Right lobe of liver (tissue), 6 donors: ENCODE measurements at regions not wholly inside any gene's neighbourhood (a gene's known extent, or its start where the extent isn't known, plus 50 kb on each side); places are given as distances from the start of the nearest gene placed in this dataset.

Experiments used
- ATAC-seq, 4 donors: fragments of 200-7000 bp; cut with Tn5 transposase; one replicate each; pipeline ENCODE4 v1.9.1; 2020; ENCODE audit warnings: mild to moderate bottlenecking in 4 of 4, moderate library complexity in 4 of 4
- DNase-seq, 3 donors: peaks; one replicate each; pipeline ENCODE4 v3.0.0-alpha.2; 2020
- H3K27ac ChIP-seq, 3 donors: fragments of 200-600 bp; one replicate each; pipeline ENCODE4 v1.8.0; 2022
- H3K27me3 ChIP-seq, 2 donors: fragments of 200-600 bp; one replicate each; pipeline ENCODE4 v1.8.0; 2022
- H3K36me3 ChIP-seq, 4 donors: fragments of 200-600 bp; sonication (generic) in 1 of 4; one replicate each; pipeline versions ENCODE4 v1.5.1 to v1.8.0; 2017 to 2022; ENCODE audit warnings: control low read depth in 1 of 4
- H3K4me1 ChIP-seq, 4 donors: fragments of 200-600 bp; sonication (generic) in 1 of 4; one replicate each; pipeline versions ENCODE4 v1.5.1 to v1.8.0; 2017 to 2022; ENCODE audit warnings: control low read depth in 1 of 4
- H3K4me3 ChIP-seq, 3 donors: fragments of 200-600 bp; one replicate each; pipeline ENCODE4 v1.8.0; 2022
- H3K9me3 ChIP-seq, 4 donors: fragments of 200-600 bp; sonication (generic) in 1 of 4; one replicate each; pipeline versions ENCODE4 v1.5.1 to v1.8.0; 2017 to 2022; ENCODE audit warnings: control low read depth in 1 of 4
- CTCF ChIP-seq, 4 donors: fragments of 200-600 bp in 3 of 4; fragments of 450-650 bp in 1 of 4; IDR thresholded peaks; one replicate each; pipeline versions ENCODE4 v1.5.1 to v1.8.0; 2016 to 2022; ENCODE audit warnings: antibody characterized with exemption in 4 of 4, mild to moderate bottlenecking in 2 of 4
- POLR2A ChIP-seq: fragments of 450-650 bp; IDR thresholded peaks from one replicate; pipeline ENCODE4 v1.6.1; 2017; ENCODE audit warnings: antibody characterized with exemption, mild to moderate bottlenecking
- WGBS: methylation state at CpG from one replicate; pipeline ENCODE4 v1.1.6; 2018; ENCODE audit warnings: low coverage, low lambda C conversion rate; ENCODE audit not compliant: insufficient coverage; ENCODE audit errors: missing lambda C conversion rate; 5-methylcytosine and 5-hydroxymethylcytosine counted together
- intact Hi-C, 2 donors: fragments of 100-400 bp; cut with DNase I; formaldehyde crosslinking; loops; one replicate each; pipeline versions ENCODE4 v1.11.2 to v1.14.1; 2022
- donor health status: DM: no; HTN: yes; CAD: no.
- donor health status: DM: no; HTN: no; CAD: no.
- donor health status: DM: no; HTN: no; CAD: no.
- donor health status: DM: no; HTN: yes; CAD: no.
- donor health status: DM: no; HTN: yes; CAD: no.

DNA sequence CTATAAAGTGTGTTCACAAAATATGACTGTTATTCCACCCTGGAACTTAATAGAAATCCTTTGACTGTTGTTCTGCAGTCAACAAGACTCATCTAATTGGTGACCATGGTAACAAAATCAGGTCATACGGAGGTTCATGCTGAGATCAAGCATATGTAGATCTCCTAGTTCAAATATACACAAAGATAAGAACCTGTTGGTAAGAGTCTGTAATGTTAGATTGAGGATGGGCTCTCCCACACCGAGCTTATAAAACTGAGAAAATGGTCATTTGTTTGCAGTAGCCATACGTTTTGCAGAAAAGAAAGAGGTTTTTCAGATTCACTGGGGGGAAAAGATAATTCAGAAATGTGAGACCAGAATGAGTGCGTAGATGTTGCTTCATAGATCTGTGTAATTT, 468.1 kb downstream of the RPS6KC1 start:
- ATAC-seq (no peak), DNase-seq (no peak)
- Histone ChIP-seq H3K4me3 (no peak overlapping the region), H3K4me1 (no peaks in the 10 kb centered on the region), H3K9me3 (no peaks in the 10 kb centered on the region), H3K36me3 (no peaks in the 10 kb centered on the region), H3K27me3 (no peaks in the 10 kb centered on the region), H3K27ac (no peak overlapping the region)
- WGBS, result 10% methylated on average over 4 of the region's 4 CpGs
- intact Hi-C loops, result no loop called here
- no peak for TF ChIP-seq POLR2A
- no peak for TF ChIP-seq CTCF (IDR thresholded peaks at IDR 0.05)

DNA sequence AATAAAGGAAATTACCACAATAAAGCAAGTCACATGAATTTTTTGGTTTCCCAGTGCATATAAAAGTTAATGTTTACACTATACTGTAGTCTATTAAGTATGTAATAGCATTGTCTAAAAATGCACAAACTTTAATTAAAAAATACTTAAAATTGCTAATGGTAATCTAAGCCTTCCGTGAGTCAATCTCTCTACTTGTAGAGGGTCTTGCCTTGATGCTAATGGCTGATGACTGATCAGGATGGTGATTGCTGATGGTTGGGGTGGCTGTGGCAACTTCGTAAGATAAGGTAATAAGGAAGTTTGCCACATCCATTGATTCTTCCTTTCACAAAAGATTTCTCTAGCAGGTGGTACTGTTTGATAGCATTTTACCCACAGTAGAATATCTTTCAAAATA, 466.6 kb upstream of the PROX1 start:
- no peaks in the 10 kb centered on the region for H3K4me1 ChIP-seq
- intact Hi-C loops, result no loop called here
- DNase-seq (no peak), ATAC-seq (no peak)
- H3K27me3 ChIP-seq, result no peaks in the 10 kb centered on the region
- H3K4me3 ChIP-seq, result no peak overlapping the region
- WGBS, result 53% methylated on average over 2 of the region's 2 CpGs
- TF ChIP-seq POLR2A (no peak), CTCF (IDR thresholded peaks at IDR 0.05) (no peak)
- no peaks in the 10 kb centered on the region for H3K36me3 ChIP-seq
- H3K9me3 ChIP-seq, result no peaks in the 10 kb centered on the region
- no peak overlapping the region for H3K27ac ChIP-seq

GRCh38 chr1:213523781-213524398, 463.9 kb upstream of the PROX1 start:
- no peak overlapping the region for H3K4me3 ChIP-seq
- H3K27me3 ChIP-seq, result no peaks in the 10 kb centered on the region
- intact Hi-C loops, result no loop called here
- H3K27ac ChIP-seq, result no peak overlapping the region
- WGBS, result 52% methylated on average over 9 of the region's 10 CpGs
- no peak for ATAC-seq
- DNase-seq, result no peak
- no peaks in the 10 kb centered on the region for H3K36me3 ChIP-seq
- H3K4me1 ChIP-seq, result no peaks in the 10 kb centered on the region
- TF ChIP-seq POLR2A (no peak), CTCF (IDR thresholded peaks at IDR 0.05) (no peak)
- no peaks in the 10 kb centered on the region for H3K9me3 ChIP-seq

DNA sequence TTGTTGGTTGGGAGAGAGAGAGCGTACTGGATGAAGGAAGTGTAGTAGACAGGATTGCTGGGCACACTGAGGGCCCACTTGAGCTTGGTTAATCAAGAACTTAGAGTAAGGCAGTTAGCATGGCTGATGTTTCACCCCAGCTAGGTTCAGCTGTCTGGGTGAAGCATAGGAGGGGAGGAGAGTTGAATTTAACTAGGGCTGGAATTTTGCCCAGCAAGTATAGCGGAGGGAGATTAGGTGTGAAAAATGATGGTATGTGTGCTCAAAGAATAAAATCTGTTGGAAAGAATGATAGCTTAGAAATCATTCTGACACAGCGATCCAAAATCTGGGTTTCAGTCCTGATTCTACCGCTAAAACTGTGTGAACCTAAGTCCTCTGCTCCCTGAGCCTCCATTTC, 461.5 kb upstream of the PROX1 start:
- no peaks in the 10 kb centered on the region for H3K9me3 ChIP-seq
- no peak overlapping the region for H3K4me3 ChIP-seq
- H3K4me1 ChIP-seq, result no peaks in the 10 kb centered on the region
- H3K27ac ChIP-seq, result no peak overlapping the region
- intact Hi-C loops, result no loop called here
- no peak for ATAC-seq
- H3K36me3 ChIP-seq, result no peaks in the 10 kb centered on the region
- H3K27me3 ChIP-seq, result no peaks in the 10 kb centered on the region
- TF ChIP-seq CTCF (IDR thresholded peaks at IDR 0.05), result no peak
- TF ChIP-seq POLR2A, result no peak
- WGBS, result 90% methylated on average over 4 of the region's 4 CpGs
- no peak for DNase-seq
